AG09309 (cell line): ENCODE measurements at regions not wholly inside any gene's neighbourhood (a gene's known extent, or its start where the extent isn't known, plus 50 kb on each side); places are given as distances from the start of the nearest gene placed in this dataset.

Source experiments
- DNase-seq: peaks from one replicate; pipeline ENCODE4 v3.0.0-alpha.2; 2010; ENCODE audit warnings: low read depth
- H3K4me3 ChIP-seq: 2 replicates; pipeline ENCODE4 v1.5.1; 2011; ENCODE audit warnings: mild to moderate bottlenecking, low read depth, low read length, moderate library complexity; ENCODE audit not compliant: control insufficient read depth
- TF ChIP-seq, protein P1 (sequence below): IDR thresholded peaks from 2 replicates; pipeline ENCODE4 v1.5.1; 2011; ENCODE audit warnings: mild to moderate bottlenecking, low read depth, low read length, inconsistent platforms; ENCODE audit not compliant: insufficient read depth, control insufficient read depth; ENCODE audit errors: missing control alignments

GRCh38 chr2:8095978-8096377 is 585.9 kb upstream of the ID2 start:
- no peak for DNase-seq
- no peak overlapping the region for H3K4me3 ChIP-seq
- TF ChIP-seq, protein P1, sequence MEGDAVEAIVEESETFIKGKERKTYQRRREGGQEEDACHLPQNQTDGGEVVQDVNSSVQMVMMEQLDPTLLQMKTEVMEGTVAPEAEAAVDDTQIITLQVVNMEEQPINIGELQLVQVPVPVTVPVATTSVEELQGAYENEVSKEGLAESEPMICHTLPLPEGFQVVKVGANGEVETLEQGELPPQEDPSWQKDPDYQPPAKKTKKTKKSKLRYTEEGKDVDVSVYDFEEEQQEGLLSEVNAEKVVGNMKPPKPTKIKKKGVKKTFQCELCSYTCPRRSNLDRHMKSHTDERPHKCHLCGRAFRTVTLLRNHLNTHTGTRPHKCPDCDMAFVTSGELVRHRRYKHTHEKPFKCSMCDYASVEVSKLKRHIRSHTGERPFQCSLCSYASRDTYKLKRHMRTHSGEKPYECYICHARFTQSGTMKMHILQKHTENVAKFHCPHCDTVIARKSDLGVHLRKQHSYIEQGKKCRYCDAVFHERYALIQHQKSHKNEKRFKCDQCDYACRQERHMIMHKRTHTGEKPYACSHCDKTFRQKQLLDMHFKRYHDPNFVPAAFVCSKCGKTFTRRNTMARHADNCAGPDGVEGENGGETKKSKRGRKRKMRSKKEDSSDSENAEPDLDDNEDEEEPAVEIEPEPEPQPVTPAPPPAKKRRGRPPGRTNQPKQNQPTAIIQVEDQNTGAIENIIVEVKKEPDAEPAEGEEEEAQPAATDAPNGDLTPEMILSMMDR, result no peak

DNA sequence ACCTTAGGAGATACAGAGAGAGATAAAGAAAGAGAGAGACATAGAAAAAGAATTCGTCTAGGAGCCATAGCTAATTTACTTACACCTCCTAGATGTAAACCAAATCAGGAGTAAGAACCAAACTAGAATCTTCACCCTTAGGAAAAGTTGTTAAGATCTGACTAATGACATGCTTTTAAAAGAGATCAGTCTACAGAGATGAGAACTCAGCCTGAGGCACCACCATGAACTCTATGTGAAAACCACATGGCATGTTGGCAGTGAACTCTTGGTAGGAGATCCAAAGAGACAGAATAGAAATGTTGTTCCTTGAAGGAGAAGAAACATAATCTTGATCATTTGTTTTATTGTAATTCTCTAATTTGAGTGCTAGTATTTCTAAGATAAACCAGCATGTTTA is 585.4 kb upstream of the ID2 start:
- TF ChIP-seq, protein P1, result no peak
- no peak overlapping the region for H3K4me3 ChIP-seq
- no peak for DNase-seq

GRCh38 chr2:8098476-8099266 is 583.2 kb upstream of the ID2 start:
- TF ChIP-seq, protein P1, result no peak
- no peak overlapping the region for H3K4me3 ChIP-seq
- DNase-seq, result no peak

DNA sequence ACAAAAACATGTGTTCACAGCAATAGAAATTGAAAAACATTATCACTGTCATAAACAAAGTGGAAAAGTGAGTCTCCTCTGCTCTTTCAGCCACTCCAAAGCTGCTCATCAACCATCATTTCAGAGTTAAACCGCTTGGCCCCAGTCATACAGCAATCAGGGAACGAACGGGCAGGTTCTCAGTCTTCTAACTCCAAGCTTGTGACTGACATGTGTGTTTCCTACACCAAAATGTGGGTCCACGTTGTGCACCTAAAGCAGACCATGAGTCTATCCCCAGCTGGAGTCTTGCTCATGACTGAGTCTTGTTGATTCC is 582.6 kb upstream of the ID2 start:
- no peak overlapping the region for H3K4me3 ChIP-seq
- TF ChIP-seq, protein P1, result no peak
- DNase-seq, result no peak

DNA sequence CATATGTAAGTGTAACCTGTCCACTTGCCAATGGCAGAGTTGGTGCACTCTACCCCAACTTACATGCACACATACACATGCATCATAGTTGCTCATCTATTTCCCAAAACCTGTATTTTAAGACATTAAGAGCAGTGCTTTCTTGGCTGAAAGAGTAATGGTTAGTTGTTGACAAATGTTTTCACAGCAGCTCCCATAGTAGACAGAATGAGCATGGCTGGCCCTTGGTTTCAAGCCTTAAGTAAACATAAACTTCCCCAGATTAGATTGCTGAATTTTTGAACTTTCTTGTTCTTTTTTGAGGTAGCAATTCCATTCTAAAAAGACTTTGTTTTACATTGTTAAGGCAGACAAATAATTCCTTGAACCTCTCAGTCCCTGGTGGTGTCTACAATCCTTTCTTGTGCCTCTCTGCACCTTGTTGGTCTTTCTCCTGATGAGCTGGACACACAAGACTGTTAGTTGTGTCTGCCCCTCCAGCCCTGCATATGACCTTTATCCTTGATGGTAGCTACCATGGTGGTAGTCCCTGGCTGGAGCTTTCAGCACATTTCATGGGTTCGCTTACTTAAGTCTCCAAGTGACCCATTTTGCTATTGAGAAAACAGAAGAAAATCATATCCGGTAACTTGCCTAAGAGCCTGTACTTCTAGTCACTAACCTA is 580.1 kb upstream of the ID2 start:
- TF ChIP-seq, protein P1, result no peak
- no peak overlapping the region for H3K4me3 ChIP-seq
- no peak for DNase-seq

- TF ChIP-seq, protein P1, result no peak
- DNase-seq, result no peak
- H3K4me3 ChIP-seq, result no peak overlapping the region
These were observed 579.4 kb upstream of the ID2 start for GRCh38 chr2:8102470-8102869.
